HG03571 (cell line): ENCODE measurements at regions not wholly inside any gene's neighbourhood (a gene's known extent, or its start where the extent isn't known, plus 50 kb on each side); places are given as distances from the start of the nearest gene placed in this dataset.
"Not testable (repeated sequence)": the region's sequence is repeated elsewhere in the genome, so short reads cannot be mapped to it uniquely, and the experiment has no call there.

Source experiments
- ATAC-seq: cut with Tn5 transposase; IDR thresholded peaks from one replicate; pipeline ENCODE4 v1.9.1; 2021; ENCODE audit not compliant: unreplicated experiment

DNA sequence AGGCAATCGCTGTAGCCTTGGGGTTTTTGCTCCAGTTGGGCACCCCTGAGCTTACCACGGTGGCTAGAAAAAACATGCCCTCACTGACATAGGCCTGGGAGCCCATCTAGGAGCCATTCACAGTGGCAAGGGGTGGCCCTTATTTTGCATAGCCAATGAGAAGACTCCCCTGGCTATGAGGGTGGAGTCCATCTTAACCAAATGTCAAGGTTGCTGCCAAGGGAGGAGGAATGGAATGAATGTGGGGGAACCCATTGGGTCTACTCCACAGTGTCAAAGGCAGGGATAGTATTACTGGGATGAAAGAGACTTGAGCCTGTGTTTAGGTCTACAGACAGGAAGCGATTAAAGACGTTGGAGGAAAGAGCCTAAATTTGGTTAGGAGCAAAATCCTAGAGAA is 295.7 kb upstream of the PLGLB2 start:
- not testable (repeated sequence) for ATAC-seq

DNA sequence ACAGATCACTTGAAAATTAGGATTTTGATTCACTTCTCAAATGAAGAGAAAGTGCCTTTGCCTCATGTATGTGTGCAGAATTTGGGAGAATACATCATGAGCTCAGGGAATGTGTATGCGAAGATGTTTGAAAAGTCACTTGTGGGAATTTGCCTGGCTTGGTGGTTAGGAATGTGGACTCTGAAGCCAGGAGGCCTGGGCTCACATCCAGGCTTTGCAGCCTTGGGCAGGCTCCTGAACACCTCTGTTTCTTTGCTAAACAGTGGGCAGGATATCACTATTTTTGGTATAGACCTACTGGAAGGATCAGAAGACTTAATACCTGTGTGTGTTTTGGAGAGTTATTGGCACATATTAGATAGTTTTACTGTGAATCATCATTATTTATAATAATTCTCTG is 295.0 kb upstream of the PLGLB2 start:
- ATAC-seq, result not testable (repeated sequence)

DNA sequence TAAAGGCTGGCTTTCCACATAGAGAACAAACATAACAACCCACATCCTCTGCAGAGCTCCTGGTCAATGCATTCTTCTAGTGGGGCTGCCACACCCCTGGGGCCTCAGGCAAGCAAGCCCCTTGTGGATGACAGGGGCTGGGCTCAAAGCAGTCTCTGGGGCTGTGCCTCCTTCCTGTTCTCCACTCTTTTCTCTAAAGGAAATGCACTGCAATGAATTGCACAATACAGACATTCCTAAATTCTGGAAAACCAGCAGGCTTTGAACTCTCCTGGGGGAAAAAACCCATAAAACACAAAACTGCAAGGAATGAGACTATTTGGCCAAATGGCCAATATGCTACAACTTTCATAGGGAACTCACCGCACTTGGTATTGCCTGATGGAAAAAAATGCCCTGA is 293.9 kb upstream of the PLGLB2 start:
- not testable (repeated sequence) for ATAC-seq

DNA sequence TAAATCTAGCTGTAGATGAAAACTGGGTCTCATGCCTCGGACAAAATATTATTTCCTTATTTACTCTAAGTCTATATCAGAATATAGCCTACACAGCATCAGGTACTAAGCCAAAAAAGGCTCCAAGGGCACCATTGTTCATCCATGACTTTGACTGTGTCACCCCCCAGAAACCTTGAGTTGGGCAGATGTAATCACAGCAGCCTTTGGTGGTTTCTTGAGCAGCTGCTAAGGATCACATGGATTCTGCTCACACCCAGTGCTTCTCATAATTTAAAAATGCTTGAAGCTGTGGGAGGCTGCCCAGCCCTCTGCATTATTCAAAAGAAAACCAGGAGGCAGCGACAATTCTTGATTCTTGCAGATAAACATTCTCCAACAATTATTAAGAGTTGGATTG is 293.5 kb upstream of the PLGLB2 start:
- not testable (repeated sequence) for ATAC-seq

DNA sequence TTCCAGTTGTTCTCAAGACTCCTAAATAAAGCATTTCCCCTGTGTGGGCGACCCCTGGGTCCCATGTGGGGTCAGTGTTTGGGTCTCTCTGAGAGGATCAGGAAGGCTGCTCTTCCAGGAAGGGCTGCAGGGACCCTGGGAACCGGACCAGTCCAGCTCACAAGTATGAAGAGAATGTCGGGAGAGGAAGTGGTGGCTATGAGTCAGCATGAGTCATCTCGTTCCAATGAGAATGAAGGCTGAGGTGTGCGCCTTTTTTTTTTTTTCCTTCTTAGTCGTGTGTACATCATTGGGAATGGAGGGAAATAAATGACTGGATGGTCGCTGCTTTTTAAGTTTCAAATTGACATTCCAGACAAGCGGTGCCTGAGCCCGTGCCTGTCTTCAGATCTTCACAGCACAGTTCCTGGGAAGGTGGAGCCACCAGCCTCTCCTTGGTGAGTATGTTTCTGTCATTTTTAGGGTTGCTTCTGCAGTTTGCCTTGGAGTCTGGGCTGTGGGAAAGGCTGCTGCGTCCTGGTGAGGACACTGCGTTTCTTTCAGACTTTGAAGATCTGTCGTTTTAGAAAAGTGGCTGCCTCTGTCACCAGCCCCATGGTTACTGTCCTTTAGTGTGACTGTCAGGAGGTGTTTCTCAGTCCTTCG is 292.6 kb upstream of the PLGLB2 start:
- peak; percentile 41 for ATAC-seq

DNA sequence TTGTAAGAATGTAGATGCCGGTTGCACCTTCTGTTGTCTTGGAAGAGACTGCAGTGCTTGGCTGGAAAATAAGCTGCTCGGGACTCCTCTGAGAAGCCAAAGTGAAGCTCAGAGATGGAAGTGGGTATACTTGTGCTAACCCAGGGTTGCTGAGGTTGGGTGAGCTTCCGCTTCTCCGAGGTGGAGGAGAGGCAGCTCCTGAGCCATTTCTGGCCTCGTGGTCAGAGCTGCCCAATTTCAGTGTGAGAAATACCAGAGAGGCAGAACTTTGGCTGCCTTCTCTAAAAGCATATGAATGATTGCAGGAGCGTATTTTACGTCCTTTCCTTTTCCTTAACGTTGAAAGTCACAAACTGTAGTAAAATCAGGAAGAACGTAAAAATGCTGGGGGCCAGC is 292.0 kb upstream of the PLGLB2 start:
- ATAC-seq, result not testable (repeated sequence)

DNA sequence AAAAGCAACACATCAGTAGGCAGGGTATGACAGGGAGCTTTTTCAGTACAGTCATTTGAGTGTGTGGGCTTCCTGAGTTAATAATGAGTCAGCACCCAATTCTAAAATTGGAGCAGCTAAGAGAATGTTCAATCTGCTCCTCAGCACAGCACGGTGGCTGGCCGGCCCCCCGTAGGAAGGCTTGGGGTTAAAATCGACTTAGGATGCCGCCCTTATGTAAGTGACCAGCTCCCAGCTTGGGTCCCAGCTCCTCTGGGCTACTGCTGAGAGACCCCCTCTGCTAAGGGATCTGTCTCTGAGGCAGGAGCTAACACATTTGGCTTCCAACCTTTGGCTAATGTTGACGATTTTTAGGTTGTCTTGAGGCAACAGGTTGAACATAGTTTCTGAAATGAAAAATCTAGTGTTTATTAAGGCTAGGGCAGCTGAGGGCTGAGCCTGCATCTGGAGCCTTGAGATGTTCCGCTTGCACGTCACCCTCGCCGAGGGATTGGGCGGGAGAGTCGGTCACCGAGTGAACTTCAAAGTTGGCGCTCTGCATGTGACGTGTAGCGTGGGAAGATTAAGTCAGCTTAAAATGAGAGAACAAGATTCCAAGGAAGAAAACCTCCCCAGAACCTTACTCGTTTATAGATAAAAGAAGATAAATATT is 291.3 kb upstream of the PLGLB2 start:
- ATAC-seq, result peak; percentile 62

DNA sequence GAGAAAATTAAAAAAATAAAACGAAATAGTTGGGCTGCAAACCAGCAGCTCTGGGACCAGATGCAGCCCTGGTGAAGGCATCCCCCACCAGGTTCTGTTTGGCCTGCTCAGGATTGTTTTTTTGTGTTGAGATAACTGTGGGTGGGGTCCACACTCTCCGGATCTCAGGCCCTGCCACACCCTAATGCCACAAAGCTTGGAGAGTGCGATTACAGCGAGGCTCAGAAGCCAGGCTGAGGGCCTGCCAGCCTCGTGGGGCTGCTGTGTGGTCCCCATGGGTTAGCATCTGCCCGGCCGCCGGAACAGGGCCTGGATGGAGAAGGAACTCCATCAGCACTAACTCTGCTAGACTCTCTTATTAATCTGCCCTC is 290.8 kb upstream of the PLGLB2 start:
- not testable (repeated sequence) for ATAC-seq

DNA sequence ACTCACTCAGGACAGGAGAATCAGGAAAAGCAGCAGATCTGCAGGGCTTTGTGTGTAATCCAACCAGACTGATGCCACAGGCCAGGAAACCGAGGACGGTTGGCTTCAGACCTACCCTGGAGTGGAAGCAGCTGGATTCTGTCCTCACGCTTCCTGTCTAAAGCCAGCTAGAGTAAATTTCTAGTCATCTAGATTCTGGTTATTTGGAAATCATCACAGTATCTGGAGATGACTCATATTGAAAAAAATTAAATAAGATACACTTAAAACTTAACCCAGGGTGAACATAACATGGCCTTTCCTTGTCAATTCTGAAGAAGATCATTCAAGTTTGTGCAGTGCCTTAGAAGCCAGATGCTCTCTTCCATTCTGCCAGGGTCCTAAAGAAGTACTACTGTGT is 288.9 kb upstream of the PLGLB2 start:
- not testable (repeated sequence) for ATAC-seq

DNA sequence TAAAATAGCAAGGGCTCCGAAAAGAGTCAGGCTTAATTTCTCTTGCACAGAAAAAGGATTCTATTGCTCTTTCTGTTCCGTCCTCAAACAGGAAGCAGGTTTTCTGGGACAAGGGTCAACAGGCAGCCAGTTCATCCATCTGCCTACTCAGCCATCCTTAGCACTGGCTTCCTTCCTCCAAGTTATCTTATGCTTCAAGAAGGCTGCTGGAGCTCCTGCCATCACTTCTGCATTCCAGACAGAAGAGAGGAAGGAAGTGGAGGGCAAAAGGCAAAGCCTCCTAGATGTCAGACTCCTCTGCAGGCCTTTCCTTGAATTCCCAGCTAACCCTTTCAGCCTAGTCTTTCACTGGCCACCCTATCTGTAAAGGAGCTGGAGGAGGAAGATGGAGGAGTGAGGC is 287.8 kb upstream of the PLGLB2 start:
- not testable (repeated sequence) for ATAC-seq

DNA sequence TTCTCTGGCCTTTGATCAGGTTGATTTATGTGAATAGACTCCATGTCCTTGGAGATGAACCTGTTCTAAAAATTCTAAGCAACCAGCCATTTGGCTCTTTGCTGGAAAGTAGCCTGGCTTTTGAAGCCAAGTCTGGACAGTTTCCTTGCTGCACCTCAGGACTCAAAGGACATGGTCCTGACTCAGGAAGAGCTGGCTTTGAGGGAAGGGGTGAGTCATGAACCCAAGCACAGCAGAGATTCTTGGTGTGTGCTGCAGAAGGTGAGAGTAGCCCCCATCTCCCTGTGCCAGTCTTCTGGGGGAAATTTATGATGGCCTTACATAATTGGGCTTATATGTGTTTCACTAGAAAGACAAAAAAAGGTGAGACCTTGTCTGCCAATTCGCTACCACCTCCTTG is 287.2 kb upstream of the PLGLB2 start:
- not testable (repeated sequence) for ATAC-seq

DNA sequence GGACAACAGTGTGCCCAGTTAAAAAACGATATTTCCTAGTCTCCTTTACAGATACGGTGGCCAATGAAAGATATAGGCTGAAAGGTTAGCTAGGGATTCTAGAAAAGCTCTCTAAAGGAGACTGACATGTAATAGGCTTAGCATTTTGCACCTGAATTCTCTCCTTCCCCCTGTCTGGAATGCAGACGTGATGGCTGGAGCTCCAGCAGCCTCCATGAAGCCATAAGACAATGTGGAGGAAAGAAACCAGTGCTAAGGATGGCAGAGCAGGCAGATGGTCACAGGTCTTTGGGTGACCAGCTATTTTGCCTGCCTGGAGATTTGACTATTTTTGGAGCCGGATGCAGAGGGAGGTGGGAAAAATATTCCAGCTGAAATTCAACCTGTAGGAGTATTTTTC is 286.2 kb upstream of the PLGLB2 start:
- ATAC-seq, result not testable (repeated sequence)

DNA sequence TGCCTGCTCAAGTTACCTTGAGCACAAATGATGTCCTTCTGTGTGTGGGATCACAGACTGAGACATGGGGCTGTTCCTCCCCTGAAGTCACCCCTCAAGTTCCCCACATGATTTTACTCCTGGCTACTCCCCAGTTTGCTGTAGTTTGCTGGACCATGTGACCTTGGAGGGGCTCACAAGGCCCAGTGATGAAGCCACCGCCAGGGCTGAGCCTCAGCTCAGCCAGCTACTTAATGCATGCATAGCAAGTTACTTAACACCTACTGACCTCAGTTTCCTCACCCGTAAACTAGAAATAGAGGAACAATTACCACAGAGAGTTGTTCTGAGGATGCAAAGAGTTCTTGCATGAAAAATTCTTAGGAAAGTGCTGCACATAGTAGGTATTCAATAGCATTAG is 283.7 kb upstream of the PLGLB2 start:
- not testable (repeated sequence) for ATAC-seq

DNA sequence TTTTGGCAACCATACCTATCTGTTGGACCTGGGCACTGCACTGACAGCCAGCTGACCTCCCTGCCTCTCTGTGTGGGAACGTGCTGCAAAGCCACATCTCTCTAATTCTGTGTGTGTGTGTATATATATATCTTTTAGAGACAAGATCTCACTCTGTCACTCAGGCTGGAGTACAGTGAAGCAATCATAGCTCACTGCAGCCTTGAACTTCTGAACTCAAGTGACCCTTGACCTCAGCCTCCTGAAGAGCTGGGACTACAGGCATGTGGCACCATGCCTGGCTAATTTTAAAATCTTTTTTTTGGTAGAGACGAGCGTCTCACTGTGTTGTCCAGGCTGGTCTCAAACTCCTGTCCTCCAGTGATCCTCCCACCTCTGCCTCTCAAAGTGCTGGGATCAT is 282.2 kb upstream of the PLGLB2 start:
- ATAC-seq, result not testable (repeated sequence)

DNA sequence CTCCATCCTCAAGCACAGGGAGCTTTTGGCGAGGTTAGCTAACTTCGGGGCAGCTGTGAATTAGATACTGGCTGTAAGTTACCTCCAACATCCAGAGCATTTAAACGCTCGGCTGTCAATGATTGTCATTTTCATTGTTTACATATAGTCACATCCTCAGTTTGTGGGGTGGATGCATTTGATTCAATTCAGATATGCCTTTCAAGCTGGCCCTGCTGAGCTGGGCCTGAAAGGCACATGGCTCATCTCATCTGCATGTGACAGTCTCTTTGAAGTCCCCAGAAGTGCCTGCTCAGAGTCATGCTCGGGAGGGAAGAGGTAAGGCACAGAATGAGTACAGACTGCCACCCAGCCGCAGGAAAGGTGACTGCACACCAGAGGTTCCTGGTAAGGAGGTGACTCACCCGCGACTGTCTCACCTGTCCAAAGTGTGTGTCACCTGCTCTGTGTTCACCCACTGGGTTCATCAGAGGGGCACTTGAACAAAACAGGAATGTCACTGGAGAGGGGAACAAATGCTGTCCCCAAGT is 281.2 kb upstream of the PLGLB2 start:
- not testable (repeated sequence) for ATAC-seq

DNA sequence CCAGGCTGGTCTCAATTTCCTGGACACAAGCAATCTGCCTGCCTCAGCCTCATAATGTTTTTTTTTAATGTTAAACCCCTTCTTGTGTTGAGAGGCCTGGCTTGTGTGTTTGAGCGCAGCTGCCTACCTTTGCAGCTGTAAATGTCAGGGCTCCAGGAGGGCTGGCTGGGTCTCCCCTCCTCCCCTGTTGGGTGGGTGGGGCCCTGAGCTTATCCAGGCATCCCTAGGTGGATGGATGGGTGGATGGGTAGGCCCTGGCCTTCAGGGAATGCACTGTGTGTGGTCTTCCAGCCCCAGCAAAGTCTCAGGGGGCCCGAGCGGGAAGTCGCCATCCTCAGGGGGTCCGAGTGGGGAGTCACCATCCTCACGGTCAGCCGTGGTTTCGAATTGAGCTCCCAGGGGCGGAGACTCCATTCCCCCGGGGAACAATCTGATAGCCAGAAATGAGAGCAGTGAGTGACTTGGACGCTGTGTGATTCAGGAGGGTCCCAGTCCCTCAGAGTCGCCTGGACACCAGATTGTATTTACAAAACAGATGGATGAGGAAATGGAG is 279.4 kb upstream of the PLGLB2 start:
- ATAC-seq, result not testable (repeated sequence)

DNA sequence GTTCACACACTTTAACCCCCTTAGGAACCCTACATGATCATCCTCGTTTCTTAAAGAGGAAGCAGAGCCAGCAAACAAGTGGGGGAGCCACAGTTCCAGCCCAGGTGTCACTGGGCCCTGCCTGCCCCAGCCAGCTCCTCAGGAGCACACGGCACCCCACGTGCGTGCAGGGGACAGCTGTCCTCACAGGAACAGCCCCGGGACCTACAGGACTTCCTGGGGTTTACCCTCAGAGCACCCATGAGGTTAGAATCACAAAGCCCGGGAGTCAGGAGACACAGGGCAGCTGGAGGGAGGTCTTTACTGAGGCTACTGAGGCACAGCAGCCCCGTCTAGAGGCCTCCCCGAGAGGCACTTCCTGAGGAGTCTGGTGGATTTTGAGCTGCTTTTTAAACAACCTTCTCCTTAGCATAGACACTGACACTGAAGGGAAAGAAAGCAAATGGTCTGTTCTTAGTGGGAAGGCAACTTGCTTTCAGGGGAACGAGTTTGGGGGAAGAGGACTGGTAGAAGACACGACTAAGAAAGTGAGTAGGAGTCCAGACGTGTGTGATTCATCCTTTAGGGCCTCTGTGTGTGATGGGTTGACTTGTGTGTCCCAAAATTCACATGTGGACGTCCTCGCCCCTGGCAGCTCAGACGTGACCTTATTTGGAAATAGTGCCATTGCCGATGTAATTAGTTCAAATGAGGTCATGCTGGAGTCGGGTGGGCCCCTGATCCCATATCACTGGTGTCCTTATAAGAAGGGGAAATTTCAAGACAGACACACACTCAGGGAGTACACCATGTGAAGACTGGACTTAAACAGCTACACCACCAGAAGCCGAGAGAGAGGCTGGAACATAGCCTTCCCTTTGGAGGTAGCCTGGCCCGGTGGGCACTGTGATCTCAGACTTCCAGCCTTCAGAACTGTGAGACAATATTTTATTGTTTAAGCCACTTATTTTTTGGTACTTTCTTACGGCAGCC is 278.4 kb upstream of the PLGLB2 start:
- not testable (repeated sequence) for ATAC-seq

DNA sequence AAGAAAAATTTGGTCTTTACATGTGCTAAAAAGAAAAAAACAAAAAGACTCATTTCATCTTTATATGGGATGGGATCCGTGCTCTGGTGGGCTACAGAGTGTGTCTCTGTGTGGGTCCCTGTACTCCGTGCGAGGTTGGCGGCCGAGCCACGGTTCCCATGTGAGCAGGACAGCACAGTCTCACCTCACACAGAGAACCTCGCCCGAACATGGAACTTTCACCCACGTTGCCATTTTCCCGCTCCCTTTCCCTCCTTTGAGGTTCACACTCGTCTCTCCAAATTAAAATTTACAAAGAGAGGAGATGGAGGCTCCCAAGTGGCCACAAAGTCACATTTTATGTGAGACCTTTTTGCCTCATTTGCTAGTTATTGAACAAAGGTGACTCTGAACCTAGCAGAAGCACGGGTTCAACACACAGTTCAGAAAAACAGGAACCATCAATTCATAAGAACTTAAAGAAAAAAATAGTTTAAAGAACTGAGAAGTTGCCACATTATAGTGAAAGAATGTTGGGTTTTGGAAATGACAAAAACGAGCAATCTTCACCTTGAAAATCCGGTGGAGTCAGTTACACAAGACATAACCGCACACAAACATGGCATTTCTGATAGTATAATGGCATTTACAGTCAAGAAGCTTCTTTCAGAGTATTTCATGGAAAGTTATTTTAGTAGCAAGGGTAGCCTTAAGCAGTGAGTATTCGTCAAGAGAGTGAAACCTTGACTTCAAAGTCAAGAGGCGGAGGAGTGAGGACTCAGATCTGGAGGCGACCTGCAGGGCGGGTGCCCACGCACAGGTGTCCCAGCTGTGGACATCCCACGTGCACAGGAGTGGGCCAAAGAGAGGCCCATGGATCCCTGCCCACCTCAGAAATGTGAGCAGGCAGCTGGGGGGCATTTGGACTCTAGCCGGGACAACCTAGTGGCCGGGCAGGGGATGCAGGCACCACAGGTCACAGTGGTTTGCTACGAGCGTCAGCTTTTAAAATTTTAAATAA is 277.2 kb upstream of the PLGLB2 start:
- ATAC-seq, result not testable (repeated sequence)

DNA sequence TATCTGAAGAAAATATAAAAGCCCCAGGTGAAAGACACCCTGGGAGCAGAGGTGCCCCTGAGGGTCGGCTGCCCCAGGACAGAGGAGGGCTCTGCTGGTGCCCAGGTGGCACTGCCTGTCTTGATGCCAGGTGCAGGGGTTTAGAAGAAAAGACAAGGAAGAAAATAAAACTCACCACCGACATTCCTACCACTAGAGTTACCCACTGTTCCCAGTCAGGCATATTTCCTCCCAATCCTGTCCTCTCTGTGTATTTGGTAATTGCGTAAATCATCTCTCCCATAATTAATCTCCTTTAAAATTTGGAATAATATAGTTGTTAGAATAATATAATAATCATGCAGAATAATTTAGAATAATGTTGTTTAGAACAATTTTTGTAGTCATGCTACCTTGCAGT is 276.4 kb upstream of the PLGLB2 start:
- ATAC-seq, result not testable (repeated sequence)
